NOMO-1 treated with dmso at 0.1 percent for 144 hours (cell line): ENCODE measurements at regions not wholly inside any gene's neighbourhood (a gene's known extent, or its start where the extent isn't known, plus 50 kb on each side); places are given as distances from the start of the nearest gene placed in this dataset.

Experiments used
- DNase-seq: peaks from one replicate; lab custom pipeline; 2025; ENCODE audit not compliant: unreplicated experiment; lab: John Stamatoyannopoulos, UW

DNA sequence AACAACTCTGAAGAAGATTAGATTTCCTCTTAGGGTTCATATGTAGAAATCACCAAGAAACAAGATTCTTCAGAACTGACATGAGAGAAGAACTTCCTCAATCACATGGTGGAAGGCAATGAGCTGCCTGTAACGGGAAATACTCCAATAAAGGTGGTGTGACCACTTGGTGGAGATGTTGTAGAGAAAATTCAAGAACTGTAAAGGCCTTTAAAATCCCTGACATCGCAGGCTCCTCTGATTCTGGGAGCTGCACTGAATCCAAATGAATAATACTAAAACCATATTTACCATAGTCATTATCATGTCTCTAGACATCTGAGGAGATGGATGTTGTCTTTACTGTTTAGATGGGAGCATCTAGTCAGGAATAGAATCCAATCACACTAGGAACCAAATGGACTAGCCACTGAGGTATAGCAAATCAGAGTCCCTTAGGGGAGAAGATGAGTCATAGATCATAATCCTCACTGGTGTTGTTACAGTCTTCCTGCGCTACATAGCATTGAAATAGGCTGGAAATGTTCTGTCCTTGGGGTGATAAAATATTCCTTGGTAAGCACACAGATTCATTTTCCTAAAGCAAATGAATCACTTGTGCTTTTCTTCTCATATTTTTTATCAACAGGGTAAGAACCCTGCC, 321.6 kb upstream of the TENM4 start:
- DNase-seq: no peak

- no peak for DNase-seq
Measured at GRCh38 chr11:79758325-79758724, 317.5 kb upstream of the TENM4 start.

DNA sequence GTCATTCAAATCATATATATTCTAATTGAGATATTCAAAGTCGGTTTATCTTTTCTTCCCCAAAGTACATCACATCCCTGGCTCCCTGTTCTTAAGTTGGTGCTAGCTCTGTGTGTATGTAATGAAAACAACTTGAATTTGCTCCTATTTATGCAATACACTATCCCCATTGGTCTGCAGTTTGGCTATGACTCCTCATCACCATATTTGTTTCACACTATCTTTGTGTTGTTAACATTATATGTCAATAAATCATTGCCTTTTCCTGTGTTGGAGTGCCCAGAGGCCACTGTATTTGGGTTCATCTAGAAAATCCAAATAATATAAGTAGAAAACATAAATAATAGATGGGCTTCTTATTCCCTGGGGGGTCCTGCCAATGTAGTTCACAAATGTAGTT, 306.6 kb upstream of the TENM4 start:
- no peak for DNase-seq

GRCh38 chr11:79744941-79745340, 304.1 kb upstream of the TENM4 start:
- DNase-seq: no peak

DNA sequence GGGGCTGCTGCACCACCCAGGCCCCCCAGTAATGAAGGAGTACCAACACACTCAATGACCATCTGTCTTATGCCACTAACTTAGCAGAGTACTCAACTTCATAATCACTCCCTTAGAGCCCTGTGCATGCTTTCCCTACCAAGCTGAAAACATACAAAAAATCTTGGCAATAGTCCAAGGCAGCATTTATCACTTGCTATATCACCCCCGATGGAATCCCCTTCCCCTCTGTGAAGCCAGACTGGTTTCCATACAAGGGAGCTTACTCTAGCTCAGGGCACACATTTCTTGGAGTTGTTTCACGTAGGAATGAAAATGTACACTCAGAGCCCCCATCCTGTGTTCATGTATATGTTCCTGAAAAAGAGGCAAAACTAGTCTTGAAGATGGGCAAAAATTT, 301.3 kb upstream of the TENM4 start:
- no peak for DNase-seq

DNA sequence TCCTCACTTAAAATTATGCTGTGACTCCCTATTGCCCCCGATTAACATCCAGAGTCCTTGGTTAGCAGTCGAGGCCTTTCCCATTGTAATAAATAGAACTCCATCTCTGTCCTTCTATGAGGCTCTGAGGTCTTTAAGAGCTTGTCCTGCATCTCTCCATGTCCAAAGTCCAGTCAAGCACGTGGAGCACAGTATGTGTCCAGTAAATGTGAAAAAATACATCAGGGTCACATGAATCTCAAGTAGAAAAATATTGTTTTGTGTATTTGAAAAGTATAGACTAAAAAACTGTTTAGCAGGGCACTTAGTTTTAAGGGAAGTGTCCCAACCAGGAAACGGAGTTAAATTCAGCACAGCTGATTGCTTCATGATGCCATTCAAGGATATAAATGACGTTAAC, 298.8 kb upstream of the TENM4 start:
- DNase-seq: no peak

GRCh38 chr11:79727221-79727620, 286.4 kb upstream of the TENM4 start:
- no peak for DNase-seq

GRCh38 chr11:79720115-79720514, 279.3 kb upstream of the TENM4 start:
- no peak for DNase-seq

DNA sequence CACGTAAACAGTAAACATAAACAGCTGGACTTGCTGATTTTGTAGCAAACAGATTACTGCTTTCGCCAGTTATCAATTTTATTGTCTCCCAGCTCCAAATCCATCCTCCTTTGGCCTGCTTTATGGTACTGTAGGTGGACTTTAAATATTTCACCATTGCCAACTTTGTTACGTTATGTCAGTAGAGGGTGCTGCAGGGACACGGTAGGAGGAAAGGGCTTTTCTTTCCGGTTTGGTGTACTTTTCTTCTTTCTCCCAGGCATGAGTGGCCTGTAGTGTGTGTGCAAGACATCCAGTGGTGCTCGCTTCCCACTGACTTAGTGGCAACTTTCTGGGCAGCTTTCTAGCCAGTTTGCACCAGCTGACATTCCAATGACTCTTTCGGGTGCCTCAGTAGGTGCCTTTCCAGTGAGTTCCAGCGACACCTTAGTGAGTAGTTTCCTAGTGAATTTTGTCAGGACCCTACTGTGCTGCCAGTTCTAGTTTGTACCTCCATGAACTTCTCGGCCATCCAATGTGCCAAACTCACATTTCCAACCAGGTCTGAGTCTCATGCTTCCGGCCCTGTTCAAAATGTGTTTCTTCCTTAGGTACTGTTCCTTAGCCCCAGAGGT, 267.6 kb upstream of the TENM4 start:
- peak; percentile 20 for DNase-seq

DNA sequence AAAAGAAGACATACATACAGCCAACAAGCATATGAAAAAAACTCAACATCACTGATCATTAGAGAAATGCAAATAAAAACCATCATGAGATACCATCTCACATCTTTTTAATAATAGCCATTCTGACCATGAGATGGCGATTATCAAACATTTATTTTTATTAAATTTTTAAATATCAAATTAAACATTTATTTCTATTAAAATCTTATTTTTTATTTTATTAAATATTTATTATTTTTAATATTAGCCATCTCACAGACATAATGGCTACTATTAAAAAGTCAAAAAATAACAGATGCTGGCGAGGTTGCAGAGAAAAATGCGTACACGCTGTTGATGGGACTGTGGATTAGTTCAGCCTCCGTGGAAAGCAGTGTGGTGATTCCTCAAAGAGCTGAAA, 264.8 kb upstream of the TENM4 start:
- DNase-seq: no peak

DNA sequence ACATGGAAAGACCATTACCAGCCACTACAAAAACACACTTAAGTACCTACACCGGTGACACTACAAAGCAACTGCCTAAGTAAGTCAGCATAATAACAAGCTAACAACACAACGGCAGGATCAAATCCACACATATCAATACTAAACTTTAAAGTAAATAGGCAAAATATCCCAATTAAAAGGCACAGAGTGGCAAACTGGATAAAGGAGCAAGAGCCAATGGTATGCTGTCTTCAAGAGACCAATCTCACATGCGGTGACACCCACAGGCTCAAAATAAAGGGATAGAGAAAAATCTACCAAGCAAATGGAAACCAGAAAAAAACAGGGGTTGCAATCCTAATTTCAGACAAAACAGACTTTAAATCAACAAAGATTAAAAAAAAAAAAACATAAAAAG, 261.5 kb upstream of the TENM4 start:
- no peak for DNase-seq

DNA sequence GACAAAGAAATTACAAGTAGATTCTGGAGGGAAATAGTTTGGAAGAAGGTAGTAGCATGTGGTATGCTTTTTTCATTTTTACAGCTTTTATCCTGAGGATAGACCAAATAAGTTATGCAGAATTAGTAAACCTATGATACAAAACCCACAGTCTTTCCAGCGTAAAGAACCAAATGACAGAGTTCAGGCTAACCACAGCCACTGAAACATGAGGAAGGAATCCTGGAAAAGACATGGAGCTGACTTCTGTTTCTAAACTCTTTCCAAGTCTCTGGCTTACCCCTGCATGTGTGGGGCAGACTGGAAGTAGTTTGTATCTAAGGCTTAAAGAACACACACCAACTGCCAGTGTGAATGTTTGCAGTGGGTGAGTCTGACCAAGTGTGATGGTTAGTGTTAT, 258.4 kb upstream of the TENM4 start:
- no peak for DNase-seq

- DNase-seq: no peak
Measured at GRCh38 chr11:79697905-79698304, 257.1 kb upstream of the TENM4 start.

GRCh38 chr11:79694368-79694767, 253.5 kb upstream of the TENM4 start:
- no peak for DNase-seq

DNA sequence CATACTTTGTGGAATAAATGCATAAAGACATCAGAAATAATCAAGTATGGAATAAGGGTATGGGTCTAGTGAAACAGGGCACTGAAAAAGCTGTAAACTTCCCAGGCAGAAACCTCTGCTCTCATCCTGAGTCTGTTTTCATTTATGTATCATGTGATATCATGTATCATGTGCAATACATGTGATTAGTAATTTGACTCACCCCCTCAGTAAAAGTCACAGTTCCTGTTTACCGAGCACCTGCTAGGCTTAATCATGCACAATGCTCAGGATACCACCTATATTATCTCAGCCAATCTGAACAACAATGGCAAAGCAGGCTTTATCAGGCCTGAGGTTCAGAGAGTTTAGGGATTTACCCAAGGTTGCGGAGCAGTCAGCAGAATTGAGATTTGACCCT, 250.6 kb upstream of the TENM4 start:
- no peak for DNase-seq

- DNase-seq: no peak
Measured at GRCh38 chr11:79686703-79687419, 246.0 kb upstream of the TENM4 start.

GRCh38 chr11:79683930-79684329, 243.1 kb upstream of the TENM4 start:
- no peak for DNase-seq

- DNase-seq: no peak
Measured at GRCh38 chr11:79678780-79679452, 238.1 kb upstream of the TENM4 start.

DNA sequence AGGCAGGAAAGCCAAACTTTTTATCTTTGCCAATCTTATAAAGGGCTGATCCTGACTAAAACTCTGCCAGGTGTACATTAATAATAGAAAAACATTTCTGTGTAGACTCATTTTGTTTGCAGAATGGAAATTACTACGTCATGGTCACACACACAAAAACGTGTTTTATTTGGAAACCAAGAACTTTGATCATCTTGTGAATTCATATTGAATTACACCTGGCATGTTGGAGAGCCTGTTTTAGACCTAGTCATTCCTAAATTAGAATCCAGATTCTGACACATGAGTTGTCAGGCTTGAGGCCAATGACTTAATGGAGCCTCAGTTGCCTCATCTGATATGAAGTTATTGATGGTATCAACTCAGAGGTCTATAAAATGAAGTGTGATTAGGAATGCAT, 235.6 kb upstream of the TENM4 start:
- no peak for DNase-seq

GRCh38 chr11:79675081-79675480, 234.3 kb upstream of the TENM4 start:
- no peak for DNase-seq

- DNase-seq: no peak
Measured at GRCh38 chr11:79672786-79673185, 232.0 kb upstream of the TENM4 start.

GRCh38 chr11:79671401-79671800, 230.6 kb upstream of the TENM4 start:
- DNase-seq: no peak
